Central memory CD4-positive, alpha-beta T cell (primary cell): ENCODE measurements at regions not wholly inside any gene's neighbourhood (a gene's known extent, or its start where the extent isn't known, plus 50 kb on each side); places are given as distances from the start of the nearest gene placed in this dataset.

Source experiments
- DNase-seq: peaks from one replicate; pipeline ENCODE4 v3.0.0; 2022

DNA sequence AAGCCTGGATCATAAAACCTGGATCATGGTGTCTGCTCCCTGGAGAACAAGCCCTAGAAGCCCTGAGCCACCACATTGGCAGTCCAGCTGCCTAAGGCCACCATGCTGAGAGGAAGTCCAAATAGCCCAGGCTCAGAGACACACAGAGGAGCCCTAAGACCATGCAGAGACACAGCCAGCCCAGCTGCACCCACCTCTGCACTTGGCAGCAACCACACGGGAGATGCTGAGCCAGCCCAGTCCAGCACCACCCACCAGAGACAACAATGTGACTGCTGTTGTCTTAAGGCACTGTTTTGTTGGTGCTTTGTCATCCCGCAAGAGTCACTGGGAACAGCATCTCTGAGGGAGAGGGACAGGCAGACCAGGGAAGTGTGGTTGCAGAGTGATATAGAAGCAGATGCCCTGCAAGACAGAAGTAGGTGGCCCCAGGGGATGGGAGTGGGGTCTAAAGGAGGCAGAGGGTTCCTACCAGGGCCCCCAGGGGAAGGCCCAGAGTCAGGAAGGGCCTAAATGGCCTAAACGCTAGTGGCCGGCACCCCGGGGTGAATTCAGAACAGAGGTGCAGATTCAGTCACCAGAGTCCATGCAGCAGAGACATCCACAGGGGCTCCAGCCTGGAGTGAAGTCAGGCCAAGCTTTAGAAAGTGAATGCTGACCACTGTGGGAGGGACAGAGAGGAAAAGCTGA, 105.4 kb upstream of the PRR20G start:
- DNase-seq: no peak

GRCh38 chr3:127392156-127392490, 104.3 kb upstream of the PRR20G start:
- no peak for DNase-seq

DNA sequence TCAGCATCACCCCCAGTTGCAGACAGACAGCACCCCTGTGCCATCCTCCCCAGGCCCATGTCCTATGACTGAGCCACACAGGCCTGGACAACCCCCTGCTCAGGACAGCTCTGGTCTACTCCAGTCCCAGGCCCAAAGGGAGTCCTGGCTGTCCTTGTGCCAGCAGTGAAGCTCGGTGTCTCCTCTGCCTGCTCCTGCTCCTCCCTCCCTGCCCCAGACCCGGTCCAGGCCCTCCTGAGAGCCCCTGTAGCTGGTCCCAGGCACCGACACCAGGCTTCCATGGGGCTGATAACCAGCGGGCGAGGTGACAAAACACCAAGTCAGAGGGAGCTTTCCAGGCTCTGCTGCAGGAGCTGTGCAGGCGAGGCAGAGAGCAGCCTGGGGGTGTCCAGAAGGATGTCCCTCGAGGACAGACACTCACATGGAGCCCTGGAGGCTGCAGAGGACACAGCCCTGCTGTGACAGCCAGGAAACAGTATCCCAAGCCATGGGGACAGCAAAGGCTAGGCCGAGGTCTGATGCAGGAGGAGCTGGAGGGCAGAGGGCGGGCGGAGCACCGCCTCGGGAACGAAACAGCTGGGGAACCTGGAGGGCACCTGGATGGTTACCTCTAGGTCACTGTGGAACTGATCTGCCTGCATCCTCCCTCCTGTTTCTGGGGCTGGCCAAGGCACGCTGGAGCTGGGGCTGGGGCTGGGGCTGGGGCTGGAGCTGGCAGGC, 103.8 kb upstream of the PRR20G start:
- DNase-seq: no peak

DNA sequence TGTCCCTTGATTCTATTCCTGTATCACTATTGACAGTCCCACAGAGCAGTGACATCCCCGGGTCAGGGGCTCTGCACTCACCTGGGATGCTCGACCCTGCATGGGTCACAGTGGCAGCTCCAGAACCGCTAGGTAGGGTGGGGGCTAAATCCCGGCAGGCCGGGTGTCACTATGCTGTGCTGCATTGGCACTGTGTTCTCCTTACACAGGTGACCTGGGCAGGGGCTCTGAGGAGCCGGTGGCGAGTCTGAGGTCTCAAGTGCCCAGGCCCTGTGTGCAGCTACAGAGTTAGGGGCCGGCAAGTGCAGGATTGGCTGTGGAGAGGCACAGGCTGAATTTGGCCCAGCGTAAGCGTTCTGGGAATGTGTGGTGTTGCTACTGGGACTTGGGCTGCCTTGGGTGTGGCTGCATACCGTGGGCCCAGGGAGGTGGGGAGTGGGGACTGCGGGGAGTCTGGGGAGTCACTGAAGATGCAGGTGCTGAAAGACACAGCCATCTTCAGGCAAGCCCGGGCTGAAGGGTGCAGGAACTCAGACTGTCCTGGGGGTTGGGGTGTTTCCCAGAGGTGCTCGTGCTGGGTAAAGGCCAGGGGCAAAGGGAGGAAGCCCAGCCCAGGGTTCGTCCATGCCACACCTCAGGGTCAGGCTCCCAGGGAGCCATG, 102.6 kb upstream of the PRR20G start:
- no peak for DNase-seq

DNA sequence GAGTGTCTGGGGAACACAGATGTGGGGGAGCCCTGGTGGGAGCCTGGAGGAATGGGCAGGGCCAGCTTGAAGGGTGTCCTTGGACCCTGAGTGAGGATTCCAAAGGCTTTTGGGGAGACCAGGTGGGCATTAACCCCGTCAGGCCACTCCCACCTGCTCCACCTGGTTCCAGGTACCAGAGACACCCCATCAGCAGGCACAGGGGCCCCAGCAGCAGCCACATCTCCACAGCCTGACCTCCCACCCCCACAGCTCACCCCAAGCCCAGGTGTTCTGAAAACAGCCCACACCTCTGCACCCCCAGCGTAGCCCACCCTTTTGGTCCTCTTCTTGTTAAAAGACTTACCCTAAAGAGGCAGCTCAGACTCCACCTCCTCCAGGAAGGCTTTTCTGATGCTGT, 102.1 kb upstream of the PRR20G start:
- no peak for DNase-seq

- DNase-seq: no peak
Observed at GRCh38 chr3:127389420-127389819, 101.6 kb upstream of the PRR20G start.

DNA sequence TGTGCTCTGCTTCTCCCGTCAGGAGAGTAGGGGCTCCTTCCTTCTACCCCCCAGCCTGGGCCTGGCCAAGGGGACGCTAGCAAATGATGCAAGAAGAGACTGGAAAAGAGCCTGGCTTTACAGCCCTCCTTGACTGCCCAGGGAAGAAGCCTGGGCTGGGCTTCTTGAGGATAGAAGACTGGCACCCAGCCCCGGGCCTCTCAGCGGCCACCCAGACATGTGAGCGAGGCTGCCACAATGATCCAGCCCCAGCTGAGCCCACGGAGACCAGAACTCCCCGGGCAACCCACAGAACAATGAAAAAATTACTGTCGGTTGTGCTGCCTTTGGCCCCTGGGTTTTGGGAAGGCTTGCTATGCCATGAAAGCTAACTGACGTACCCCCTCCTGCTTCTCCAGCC, 100.6 kb upstream of the PRR20G start:
- DNase-seq: no peak

- DNase-seq: no peak
Observed at GRCh38 chr3:127387556-127388153, 99.8 kb upstream of the PRR20G start.

GRCh38 chr3:127387119-127387518, 99.3 kb upstream of the PRR20G start:
- no peak for DNase-seq

DNA sequence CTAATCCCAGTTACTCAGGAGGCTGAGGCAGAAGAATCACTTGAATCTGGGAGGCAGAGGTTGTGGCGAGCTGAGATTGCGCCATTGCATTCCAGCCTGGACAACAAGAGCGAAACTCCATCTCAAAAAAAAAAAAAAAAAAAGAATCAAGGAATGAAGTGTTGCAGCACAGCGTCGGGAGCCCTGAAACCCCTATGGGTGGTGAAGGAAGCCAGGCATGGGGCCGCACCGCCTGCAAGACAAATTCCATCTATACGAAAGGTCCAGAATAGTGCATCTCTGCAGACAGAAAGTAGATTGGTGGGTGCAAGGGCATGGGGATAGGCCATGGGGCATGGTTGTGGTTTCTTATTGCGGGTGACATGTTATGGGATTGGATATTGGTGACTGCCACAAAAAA, 98.6 kb upstream of the PRR20G start:
- DNase-seq: no peak

DNA sequence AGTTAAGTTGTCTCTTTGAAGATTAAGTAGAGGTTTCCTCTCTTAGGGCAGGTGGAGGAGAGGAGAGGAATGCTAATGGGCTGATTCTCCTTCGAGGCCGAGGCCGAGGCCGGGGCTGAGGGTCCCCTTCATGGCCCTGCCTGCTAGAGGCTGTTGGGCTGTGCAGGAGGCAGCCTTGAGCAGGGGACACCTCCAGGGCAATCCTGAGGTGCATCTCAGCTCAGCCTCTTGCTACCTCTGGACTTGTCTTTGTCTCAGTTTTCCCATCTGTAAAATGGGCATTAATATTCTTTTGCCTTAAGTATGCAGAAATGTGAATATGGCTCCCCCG, 97.7 kb upstream of the PRR20G start:
- DNase-seq: no peak

- no peak for DNase-seq
Observed at GRCh38 chr3:127384717-127385539, 97.1 kb upstream of the PRR20G start.

GRCh38 chr3:127383656-127384179, 95.9 kb upstream of the PRR20G start:
- DNase-seq: no peak

DNA sequence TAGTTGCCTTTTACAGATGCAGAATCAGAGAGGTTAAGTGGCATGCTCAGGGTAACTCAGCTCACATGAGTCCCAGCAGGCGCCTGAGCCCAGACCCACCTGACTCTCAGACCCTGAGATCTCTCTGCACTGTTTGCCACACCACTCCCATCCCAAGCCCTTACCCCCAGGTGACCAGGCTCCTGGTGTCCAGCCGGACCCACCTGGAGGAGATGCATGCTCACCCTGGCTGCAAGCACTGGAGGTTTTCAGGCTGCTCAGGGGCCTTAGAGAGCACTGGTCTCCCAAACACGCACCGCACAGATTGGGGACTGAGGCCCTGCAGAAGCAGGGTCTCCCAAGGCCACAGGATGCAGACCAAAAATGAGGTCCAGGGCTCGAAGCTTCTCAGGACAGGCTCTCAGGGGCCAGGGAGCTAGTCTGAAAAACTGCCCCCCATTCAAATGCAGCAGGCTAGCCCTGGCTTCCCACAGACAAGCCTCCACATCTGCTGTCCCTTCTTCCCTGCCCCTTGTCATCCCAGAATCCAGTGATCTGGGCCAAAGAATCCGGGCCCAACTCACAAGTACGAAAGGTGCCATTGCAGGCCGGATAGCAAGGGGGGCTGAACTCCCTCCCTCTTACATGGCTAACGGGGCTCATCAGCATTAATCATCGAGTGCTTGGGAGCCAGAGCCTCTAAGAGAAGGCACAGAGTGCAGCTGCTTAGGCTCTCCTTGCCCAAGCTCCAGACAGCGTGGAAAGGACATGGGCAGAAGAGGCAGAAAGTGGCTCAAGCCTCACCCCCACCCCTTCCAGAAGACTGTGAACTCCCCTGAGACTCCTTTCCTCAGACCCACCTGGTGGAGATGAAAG, 90.2 kb upstream of the PRR20G start:
- DNase-seq: no peak

GRCh38 chr3:127375151-127375930, 87.5 kb upstream of the PRR20G start:
- no peak for DNase-seq

DNA sequence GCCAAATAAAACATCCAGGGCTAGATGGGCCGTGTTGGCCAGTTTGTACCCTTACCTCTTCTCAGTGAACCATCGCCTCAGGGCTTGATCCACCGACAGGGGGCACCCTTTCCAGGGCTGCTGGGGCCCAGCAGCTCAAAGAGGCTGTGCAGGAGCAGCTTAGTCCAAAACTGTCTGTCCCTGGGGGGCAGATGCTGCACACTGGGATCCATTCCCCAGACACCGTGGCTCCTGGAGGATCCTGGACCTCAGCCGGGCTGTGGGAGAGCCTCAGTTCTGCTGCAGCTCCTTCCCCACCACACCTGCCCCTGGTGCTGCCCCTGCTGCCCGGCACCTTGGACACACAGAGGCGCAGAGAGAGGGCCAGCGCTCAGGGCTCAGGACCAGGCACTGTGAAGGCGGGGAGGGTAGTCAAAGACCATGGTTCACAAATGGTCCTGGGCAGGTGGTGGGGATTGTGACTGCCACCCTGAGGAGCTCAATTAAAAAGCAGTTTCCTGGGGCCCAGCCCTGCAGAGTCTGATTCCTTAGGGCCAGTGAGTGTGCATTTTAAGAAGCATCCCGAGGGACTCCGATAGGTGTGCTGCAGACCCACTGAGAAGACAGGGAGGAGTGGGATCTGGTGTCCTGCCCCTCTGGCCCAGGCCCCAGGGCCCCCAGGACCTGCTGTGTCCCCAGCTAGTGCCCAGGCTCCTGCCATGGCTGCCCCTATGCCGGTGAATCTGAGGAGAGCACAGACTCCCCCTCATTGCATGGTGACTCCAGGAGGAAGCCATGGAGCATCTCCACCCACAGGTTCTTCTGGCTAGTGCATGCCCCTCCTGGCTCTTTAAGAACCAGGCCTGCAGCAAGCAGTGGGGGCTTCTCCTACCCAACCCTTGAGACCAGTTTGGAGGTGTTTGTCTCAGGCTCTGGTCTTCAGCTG, 86.5 kb upstream of the PRR20G start:
- no peak for DNase-seq

GRCh38 chr3:127373441-127374085, 85.7 kb upstream of the PRR20G start:
- no peak for DNase-seq

- no peak for DNase-seq
Observed at GRCh38 chr3:127371846-127372245, 84.0 kb upstream of the PRR20G start.

GRCh38 chr3:127371334-127371733, 83.5 kb upstream of the PRR20G start:
- no peak for DNase-seq
